Progenitor cell of endocrine pancreas (in vitro differentiated cells): ENCODE measurements at regions not wholly inside any gene's neighbourhood (a gene's known extent, or its start where the extent isn't known, plus 50 kb on each side); places are given as distances from the start of the nearest gene placed in this dataset.

Experiments used
- DNase-seq: peaks from one replicate; pipeline ENCODE4 v3.0.0; 2021; ENCODE audit warnings: low spot score; ENCODE audit not compliant: unreplicated experiment
- H3K27ac Mint-ChIP-seq: 2 replicates; pipeline ENCODE4 v1.8.0; 2021; ENCODE audit warnings: mild to moderate bottlenecking, moderate library complexity, mixed read lengths
- H3K27me3 Mint-ChIP-seq: 2 replicates; pipeline ENCODE4 v1.8.0; 2021; ENCODE audit warnings: mixed read lengths
- H3K36me3 Mint-ChIP-seq: 2 replicates; pipeline ENCODE4 v1.8.0; 2022; ENCODE audit warnings: mixed read lengths; ENCODE audit not compliant: insufficient read depth
- H3K4me1 Mint-ChIP-seq: 2 replicates; pipeline ENCODE4 v1.8.0; 2021; ENCODE audit warnings: low read depth, mixed read lengths
- H3K4me3 Mint-ChIP-seq: 2 replicates; pipeline ENCODE4 v1.8.0; 2021; ENCODE audit warnings: low read depth, mild to moderate bottlenecking, moderate library complexity, mixed read lengths
- H3K9me3 Mint-ChIP-seq: 2 replicates; pipeline ENCODE4 v1.8.0; 2021; ENCODE audit warnings: low read depth, mixed read lengths
- CTCF ChIP-seq: fragments of 200-600 bp; sonication (generic); IDR thresholded peaks from one replicate; pipeline ENCODE4 v1.5.0; 2021; ENCODE audit warnings: antibody characterized with exemption, mild to moderate bottlenecking; ENCODE audit not compliant: unreplicated experiment

DNA sequence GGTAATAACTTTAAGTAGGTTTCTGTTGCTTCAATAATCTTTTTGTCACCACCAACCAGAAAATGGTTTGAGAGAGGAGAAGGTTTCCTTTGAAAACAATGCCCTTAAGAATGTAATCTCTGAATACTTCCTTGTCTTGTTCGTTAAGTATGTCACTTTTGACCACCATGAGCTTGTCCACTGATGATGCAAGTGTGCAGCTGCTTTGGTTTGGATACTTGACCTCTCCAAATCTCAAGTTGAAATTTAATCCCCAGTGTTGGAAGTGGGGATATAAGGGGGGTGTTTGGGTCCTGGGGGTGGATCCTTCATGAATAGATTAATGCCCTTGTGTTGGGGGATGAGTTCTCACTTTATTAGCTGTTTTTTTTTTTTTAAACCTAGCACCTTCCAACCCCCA, 985.4 kb downstream of the EPHA7 start:
- H3K4me3 Mint-ChIP-seq, result no peak overlapping the region
- H3K4me1 Mint-ChIP-seq, result no peaks in the 10 kb centered on the region
- no peaks in the 10 kb centered on the region for H3K36me3 Mint-ChIP-seq
- H3K9me3 Mint-ChIP-seq, result no peaks in the 10 kb centered on the region
- no peak overlapping the region for H3K27ac Mint-ChIP-seq
- no peak for DNase-seq
- no peaks in the 10 kb centered on the region for H3K27me3 Mint-ChIP-seq
- TF ChIP-seq CTCF, result no peak

GRCh38 chr6:92431502-92431901, 987.9 kb downstream of the EPHA7 start:
- Mint-ChIP-seq H3K4me3 (no peak overlapping the region), H3K9me3 (no peaks in the 10 kb centered on the region), H3K27ac (no peak overlapping the region), H3K36me3 (no peaks in the 10 kb centered on the region), H3K27me3 (no peaks in the 10 kb centered on the region), H3K4me1 (no peaks in the 10 kb centered on the region)
- DNase-seq, result no peak
- no peak for TF ChIP-seq CTCF

GRCh38 chr6:92428448-92428847, 990.9 kb downstream of the EPHA7 start:
- H3K9me3 Mint-ChIP-seq, result no peaks in the 10 kb centered on the region
- no peak overlapping the region for H3K27ac Mint-ChIP-seq
- no peaks in the 10 kb centered on the region for H3K36me3 Mint-ChIP-seq
- no peak for TF ChIP-seq CTCF
- H3K27me3 Mint-ChIP-seq, result no peaks in the 10 kb centered on the region
- H3K4me3 Mint-ChIP-seq, result no peak overlapping the region
- DNase-seq, result no peak
- no peaks in the 10 kb centered on the region for H3K4me1 Mint-ChIP-seq

DNA sequence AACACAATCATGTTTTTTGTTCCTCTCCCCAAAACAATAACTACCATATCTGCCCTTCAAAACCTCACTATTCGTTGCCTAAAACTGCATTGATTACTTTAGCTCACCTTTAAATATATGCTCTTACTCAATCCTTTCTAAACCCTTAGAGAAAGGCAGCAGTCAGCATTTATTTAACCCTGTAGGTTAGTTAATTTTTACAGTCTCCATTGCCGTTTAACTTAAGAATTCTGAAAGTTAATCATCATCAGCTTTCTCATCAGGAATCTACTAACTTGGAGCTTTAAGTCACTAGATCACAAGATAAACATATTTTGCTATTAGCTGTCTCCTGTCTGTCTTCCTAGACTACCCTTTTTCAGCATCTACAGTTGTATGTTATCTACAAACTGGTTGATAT, 991.9 kb downstream of the EPHA7 start:
- Mint-ChIP-seq H3K36me3 (no peaks in the 10 kb centered on the region), H3K4me3 (no peak overlapping the region), H3K27me3 (no peaks in the 10 kb centered on the region), H3K4me1 (no peaks in the 10 kb centered on the region), H3K9me3 (no peaks in the 10 kb centered on the region), H3K27ac (no peak overlapping the region)
- DNase-seq, result no peak
- no peak for TF ChIP-seq CTCF

DNA sequence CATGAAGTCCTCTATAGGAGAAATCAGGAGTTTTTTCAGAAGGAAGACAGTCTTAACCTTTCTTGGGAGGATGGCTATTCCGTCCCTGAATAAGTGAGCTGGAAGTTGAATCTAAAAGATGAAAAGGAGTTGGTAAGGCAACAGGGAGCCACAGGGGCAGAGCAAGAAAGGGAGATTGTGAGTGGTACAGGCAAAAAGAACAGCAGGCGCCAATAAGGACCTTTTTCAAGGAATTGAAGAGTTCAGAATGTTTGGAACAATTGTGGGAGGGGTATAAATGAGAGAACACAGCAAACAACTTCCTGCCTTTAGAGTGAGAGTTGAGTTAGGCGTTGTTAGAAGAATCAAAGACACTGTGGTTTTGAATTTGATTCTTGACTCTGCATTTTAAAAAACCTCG, 1003.7 kb downstream of the EPHA7 start:
- no peak for TF ChIP-seq CTCF
- Mint-ChIP-seq H3K4me3 (no peak overlapping the region), H3K27ac (no peak overlapping the region), H3K36me3 (no peaks in the 10 kb centered on the region), H3K27me3 (no peaks in the 10 kb centered on the region), H3K9me3 (peaks cover 3% of the 10 kb centered on the region), H3K4me1 (no peaks in the 10 kb centered on the region)
- no peak for DNase-seq
